Stimulated activated CD4-positive, alpha-beta T cell treated with anti-CD3 and anti-CD28 coated beads, Interleukin-12 subunit alpha, Interleukin-12 subunit beta, amount 100 ng/mL, for 24 hours (primary cell): ENCODE measurements at regions not wholly inside any gene's neighbourhood (a gene's known extent, or its start where the extent isn't known, plus 50 kb on each side); places are given as distances from the start of the nearest gene placed in this dataset.

ENCODE experiments used
- DNase-seq, 2 experiments: peaks; one replicate each; pipeline ENCODE4 v3.0.0-alpha.2; 2020; ENCODE audit warnings: low read depth in 2 of 2

- DNase-seq = no peak
Measured at GRCh38 chr4:140316799-140317198, 56.6 kb upstream of the SCOC start.

- no peak for DNase-seq
Measured at GRCh38 chr4:140315970-140316369, 57.5 kb upstream of the SCOC start.

DNA sequence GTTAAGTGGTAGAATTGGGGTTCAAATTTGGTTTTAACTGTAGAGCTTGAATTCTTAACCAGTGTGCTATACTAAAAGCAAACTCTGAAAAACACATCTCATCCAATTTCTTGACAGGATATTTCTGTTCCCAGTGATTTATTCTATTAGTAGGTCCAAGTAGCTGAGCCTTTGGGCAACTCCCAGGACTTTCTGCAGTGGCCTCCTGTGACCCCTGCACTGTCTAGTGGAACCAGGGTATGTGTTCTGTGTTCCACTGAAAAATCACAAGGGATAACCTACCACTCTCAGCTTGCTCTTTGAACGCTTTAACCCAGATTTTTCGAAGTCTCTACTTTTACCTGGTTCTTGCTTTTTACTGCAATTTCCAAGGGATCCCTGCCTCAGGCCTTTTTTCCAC, 58.0 kb upstream of the SCOC start:
- DNase-seq = no peak

GRCh38 chr4:140315019-140315418, 58.4 kb upstream of the SCOC start:
- DNase-seq = no peak

DNA sequence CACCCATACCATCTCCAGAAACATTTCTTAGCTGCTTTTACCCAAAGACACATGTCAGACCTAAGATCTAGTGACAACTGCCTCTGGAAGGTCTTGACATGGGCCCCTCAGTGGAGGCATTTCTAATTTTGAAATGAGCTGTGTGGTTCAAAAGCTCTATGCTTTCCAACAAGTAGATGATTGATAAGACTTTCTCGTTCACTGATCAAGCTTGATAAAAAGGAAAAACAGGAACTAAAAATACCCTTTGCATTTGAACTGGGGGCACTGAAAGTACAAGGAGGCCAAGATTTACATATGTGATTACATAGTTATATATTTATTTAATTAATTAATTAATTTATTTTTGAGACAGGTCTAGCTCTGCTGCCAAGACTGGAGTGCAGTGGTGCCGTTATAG, 61.3 kb upstream of the SCOC start:
- no peak for DNase-seq

DNA sequence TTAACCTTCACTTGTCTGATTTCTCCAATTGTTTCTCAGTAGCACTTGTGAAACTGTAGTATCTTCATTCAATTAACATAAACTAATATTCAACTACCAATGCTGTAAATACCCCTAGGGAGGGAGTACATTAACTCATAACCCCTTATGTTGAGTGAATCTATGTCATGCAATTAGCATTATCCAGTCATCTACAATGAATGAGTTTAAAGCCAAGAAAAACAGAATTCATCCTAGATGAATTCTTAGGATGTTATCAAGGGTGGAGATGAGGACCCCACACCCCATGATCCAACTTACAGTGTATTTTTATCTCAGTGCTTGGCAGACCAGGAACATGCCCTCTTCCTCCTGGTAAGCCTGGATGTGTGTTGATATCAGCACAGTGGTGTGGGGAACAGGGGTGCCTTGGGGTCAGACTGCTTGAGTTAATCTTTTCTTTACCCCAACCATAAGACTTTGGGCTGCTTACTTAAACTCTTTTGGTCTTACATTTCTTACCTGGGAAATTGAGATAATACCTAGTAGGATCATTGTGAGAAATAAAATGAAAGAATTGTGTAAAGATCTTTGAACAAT, 62.1 kb upstream of the SCOC start:
- DNase-seq = no peak

- DNase-seq = no peak
Measured at GRCh38 chr4:140309124-140309870, 64.1 kb upstream of the SCOC start.

- no peak for DNase-seq
Measured at GRCh38 chr4:140308366-140309123, 64.9 kb upstream of the SCOC start.

GRCh38 chr4:140305053-140305452, 68.4 kb upstream of the SCOC start:
- DNase-seq = no peak

DNA sequence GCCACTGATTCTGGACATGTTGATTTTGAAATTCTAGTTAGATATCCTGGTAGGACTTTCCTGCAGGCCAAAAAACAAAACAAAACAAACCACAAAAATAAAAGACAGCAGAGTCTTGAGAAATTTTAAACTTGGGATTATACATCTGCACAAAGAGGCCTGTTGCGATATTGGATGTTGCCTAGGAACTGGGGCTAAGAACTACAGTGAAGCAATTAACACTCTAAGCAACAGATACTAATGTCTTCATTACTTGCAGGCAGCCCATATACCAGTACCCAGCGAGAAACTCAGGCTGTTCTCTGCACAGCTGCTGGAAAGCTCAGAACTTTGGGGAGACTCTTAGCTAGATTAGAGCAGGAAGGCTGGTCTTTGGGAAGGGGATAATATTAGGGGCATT, 69.1 kb upstream of the SCOC start:
- no peak for DNase-seq

DNA sequence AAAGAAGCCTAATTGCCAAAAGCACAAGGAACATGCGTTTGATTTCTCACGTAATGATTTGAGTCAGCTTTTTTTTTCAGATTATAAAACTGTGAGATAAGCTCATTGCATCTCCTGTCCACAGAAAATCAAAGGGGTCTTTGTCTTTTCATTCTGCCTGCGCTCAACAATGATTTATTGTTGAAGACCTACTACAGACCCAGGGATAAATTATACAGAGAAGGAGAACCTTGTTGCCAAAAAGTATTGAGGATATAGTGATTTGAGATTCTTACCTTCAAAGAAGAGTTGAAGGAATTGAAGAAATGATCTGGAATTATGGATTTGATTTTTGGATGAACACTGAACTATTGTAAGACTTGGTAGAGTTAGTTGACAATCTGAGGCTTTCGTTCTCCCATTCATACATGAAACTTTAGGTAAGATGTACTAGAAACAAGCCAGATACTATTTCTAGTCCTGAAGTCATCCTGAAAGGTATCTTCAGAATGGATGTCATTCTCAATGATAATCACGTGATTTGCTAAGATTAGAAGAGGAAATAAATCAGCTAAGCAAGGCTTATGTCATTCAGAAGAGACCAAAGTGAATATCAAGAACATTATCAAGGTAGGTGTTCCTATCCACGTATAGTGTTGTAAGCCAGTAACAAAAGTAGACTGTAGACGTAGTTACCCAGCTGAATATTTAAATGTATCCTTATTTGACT, 71.1 kb upstream of the SCOC start:
- no peak for DNase-seq

DNA sequence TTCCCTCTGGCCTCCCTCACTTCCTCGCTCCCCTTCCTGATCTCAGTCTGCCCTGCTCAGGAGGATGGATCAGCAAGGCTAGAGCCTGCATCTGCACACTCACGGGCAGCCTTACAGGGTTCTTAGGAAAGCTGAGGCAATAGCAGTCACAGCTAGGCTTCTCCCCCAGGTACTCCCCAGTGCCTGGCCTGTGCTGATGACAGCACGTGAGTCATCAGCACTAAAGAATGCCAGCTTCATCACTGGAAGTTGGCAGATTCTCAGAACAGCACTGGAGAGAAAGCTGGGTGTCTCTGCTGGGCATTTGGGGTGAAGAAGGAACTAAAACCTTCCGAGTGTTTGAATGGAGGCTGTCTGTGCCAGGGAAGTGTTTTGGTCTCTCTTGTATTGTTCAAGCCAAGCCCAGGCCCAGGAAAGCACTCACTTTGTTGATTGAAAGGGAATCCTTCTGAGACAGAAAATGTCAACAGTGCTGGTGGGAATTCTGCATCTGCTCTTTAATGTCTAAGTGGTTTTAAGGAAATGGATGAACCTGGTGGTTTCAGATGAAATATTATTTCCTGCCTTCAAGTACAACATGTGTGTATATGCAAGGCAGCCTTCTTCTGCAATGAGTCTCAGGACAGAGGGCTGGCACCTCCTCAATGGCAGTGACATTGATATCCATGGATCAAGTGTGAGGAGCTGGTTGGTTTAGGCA, 73.0 kb upstream of the SCOC start:
- no peak for DNase-seq

DNA sequence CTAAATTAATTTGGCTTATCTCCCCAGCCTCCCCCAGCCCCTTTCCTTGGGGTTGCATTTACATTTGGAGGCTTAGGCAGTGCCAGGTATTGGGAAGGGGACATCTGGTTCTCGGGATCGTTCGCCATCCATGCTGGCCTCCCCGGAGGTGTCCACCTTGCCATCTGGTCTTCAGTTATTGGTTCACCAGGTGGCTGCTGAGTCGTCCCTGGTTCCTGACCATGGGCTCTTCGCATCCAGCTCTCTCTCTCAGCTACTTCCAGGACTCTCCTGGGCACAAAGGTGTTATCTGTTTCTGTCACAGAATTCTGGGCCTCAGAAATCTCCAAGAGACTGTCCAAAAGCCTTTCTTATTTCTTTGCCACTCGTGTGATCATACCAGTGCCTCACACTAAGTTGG, 75.4 kb upstream of the SCOC start:
- no peak for DNase-seq

- no peak for DNase-seq
Measured at GRCh38 chr4:140297221-140297570, 76.2 kb upstream of the SCOC start.

- DNase-seq = no peak
Measured at GRCh38 chr4:140296335-140297220, 76.9 kb upstream of the SCOC start.

DNA sequence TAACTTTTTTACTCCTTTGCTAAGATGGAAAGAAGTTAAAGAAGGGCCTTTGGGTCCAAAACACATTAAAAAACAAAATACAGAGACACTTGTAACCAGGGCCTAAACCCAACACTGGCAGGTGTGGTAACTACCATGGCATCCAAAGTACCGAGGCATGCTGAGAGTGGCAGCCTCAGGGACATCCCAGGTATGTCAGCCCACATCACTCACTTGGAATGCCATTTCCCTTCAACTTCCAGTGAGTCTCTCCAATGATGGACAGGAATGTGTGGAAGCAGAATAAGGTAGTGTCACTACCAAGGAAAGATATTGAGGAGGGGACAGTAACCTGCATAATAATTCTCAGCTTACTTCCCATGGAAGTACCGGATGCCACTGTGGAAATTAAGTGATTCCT, 79.5 kb upstream of the SCOC start:
- DNase-seq = no peak

GRCh38 chr4:140291259-140291658, 82.2 kb upstream of the SCOC start:
- DNase-seq = no peak

GRCh38 chr4:140289486-140289885, 84.0 kb upstream of the SCOC start:
- DNase-seq = no peak

DNA sequence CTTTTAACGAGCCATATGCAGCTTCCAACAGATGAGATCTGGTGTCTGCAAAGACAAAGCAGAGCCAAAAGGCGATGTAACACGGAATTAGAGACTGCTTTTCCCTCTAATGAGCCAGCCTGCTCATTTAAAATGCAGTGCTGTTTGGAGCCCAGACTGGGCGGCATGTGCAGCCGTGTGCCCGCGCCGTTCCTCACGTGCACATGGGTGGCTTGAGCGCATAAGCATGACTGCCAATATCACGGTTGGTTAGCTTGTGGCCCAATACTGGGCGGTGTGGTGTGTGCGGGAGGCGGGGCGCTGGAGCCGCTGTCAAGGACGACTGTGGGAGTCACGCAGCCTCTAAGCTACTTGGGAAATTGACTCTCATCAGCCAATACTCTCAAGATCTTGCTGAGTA, 87.0 kb upstream of the SCOC start:
- no peak for DNase-seq

GRCh38 chr4:140284456-140284855, 89.0 kb upstream of the SCOC start:
- no peak for DNase-seq
